ENCODE measurements at regions not wholly inside any gene's neighbourhood (a gene's known extent, or its start where the extent isn't known, plus 50 kb on each side); places are given as distances from the start of the nearest gene placed in this dataset.
A peak's percentile ranks its signal among the peaks of the same experiment; 100 is the strongest.

- WGBS, 5 donors: 55 to 66% (median 63%) methylated on average over 9 of the region's 9 CpGs
- H3K4me3 ChIP-seq: no peak overlapping the region
- peaks cover 0 to 34% (median 0%) of the 10 kb centered on the region in 7 donors for H3K27me3 ChIP-seq (replicated peaks in 1 of 7)
- no peaks in the 10 kb centered on the region for H3K9me3 ChIP-seq
- H3K27ac ChIP-seq: no peak overlapping the region
- TF ChIP-seq POLR2AphosphoS5 (IDR thresholded peaks at IDR 0.05): no peak
- no peak for TF ChIP-seq CTCF (IDR thresholded peaks at IDR 0.05 in 8 of 11, conservative IDR thresholded peaks at IDR 0.05 in 3 of 11)
- TF ChIP-seq POLR2A (IDR thresholded peaks at IDR 0.05): no peak
- no peaks in the 10 kb centered on the region for H3K4me1 ChIP-seq
- DNase-seq: peak; percentile 12
- intact Hi-C loops (cut with DNase I; ENCODE audit: low total_unique reads): no loop called here
- H3K36me3 ChIP-seq: no peaks in the 10 kb centered on the region
Observed at GRCh38 chr20:43824309-43825050, 90.2 kb upstream of the TOX2 start.

- no peaks in the 10 kb centered on the region for H3K36me3 ChIP-seq
- no peaks in the 10 kb centered on the region for H3K4me1 ChIP-seq
- no peak overlapping the region for H3K4me3 ChIP-seq
- TF ChIP-seq POLR2AphosphoS5 (IDR thresholded peaks at IDR 0.05) (no peak), CTCF (IDR thresholded peaks at IDR 0.05 in 8 of 11, conservative IDR thresholded peaks at IDR 0.05 in 3 of 11) (no peak), POLR2A (IDR thresholded peaks at IDR 0.05) (no peak)
- no peaks in the 10 kb centered on the region for H3K9me3 ChIP-seq
- intact Hi-C loops (cut with DNase I; ENCODE audit: low total_unique reads): no loop called here
- H3K27me3 ChIP-seq (replicated peaks in 1 of 7): peaks cover 0 to 25% (median 0%) of the 10 kb centered on the region in 7 donors
- no peak overlapping the region for H3K27ac ChIP-seq
- WGBS, 5 donors: 69 to 85% (median 76%) methylated on average over 3 of the region's 3 CpGs
- DNase-seq: no peak
Observed at GRCh38 chr20:43821795-43822194, 92.9 kb upstream of the TOX2 start.

- intact Hi-C loops (cut with DNase I; ENCODE audit: low total_unique reads): no loop called here
- no peaks in the 10 kb centered on the region for H3K36me3 ChIP-seq
- no peaks in the 10 kb centered on the region for H3K9me3 ChIP-seq
- H3K4me1 ChIP-seq: no peaks in the 10 kb centered on the region
- TF ChIP-seq CTCF (IDR thresholded peaks at IDR 0.05 in 8 of 11, conservative IDR thresholded peaks at IDR 0.05 in 3 of 11) (no peak), POLR2AphosphoS5 (IDR thresholded peaks at IDR 0.05) (no peak), POLR2A (IDR thresholded peaks at IDR 0.05) (no peak)
- H3K4me3 ChIP-seq: no peak overlapping the region
- 80 to 89% (median 88%) methylated on average over 7 of the region's 7 CpGs for WGBS, 5 donors
- no peak for DNase-seq
- H3K27me3 ChIP-seq (replicated peaks in 1 of 7): peaks cover 0 to 23% (median 0%) of the 10 kb centered on the region in 7 donors
- H3K27ac ChIP-seq: no peak overlapping the region
Observed at GRCh38 chr20:43820731-43821330, 93.8 kb upstream of the TOX2 start.

- Histone ChIP-seq H3K27me3 (replicated peaks in 1 of 7) (peaks cover 0 to 12% (median 0%) of the 10 kb centered on the region in 7 donors), H3K27ac (no peak overlapping the region), H3K9me3 (peaks cover 0 to 53% (median 34%) of the 10 kb centered on the region in 8 donors), H3K4me1 (no peaks in the 10 kb centered on the region), H3K36me3 (no peaks in the 10 kb centered on the region), H3K4me3 (no peak overlapping the region)
- intact Hi-C loops (cut with DNase I; ENCODE audit: low total_unique reads): no loop called here
- no peak for DNase-seq
- no peak for TF ChIP-seq POLR2AphosphoS5 (IDR thresholded peaks at IDR 0.05)
- no peak for TF ChIP-seq CTCF (IDR thresholded peaks at IDR 0.05 in 8 of 11, conservative IDR thresholded peaks at IDR 0.05 in 3 of 11)
- no peak for TF ChIP-seq POLR2A (IDR thresholded peaks at IDR 0.05)
Observed at GRCh38 chr20:43812216-43812615, 85.4 kb upstream of the GTSF1L start.

Measured in spleen (tissue), 11 donors.